IMR-90 (cell line): ENCODE measurements at regions not wholly inside any gene's neighbourhood (a gene's known extent, or its start where the extent isn't known, plus 50 kb on each side); places are given as distances from the start of the nearest gene placed in this dataset.

Experiments
- CHD1 ChIP-seq: IDR thresholded peaks from 2 replicates; pipeline ENCODE4 v1.6.1; 2012; ENCODE audit warnings: low read depth, low read length, improper control_type of control experiment
- CTCF ChIP-seq: conservative IDR thresholded peaks from 2 replicates; pipeline ENCODE4 v1.5.1; 2012; ENCODE audit warnings: mild to moderate bottlenecking, low read depth, low read length, improper control_type of control experiment
- MAFK ChIP-seq: IDR thresholded peaks from 2 replicates; pipeline ENCODE4 v1.6.1; 2012; ENCODE audit warnings: low read depth, low read length, improper control_type of control experiment
- MAZ ChIP-seq: IDR thresholded peaks from 2 replicates; pipeline ENCODE4 v1.6.1; 2012; ENCODE audit warnings: low read depth, mild to moderate bottlenecking, low read length, improper control_type of control experiment, moderate library complexity, borderline replicate concordance
- MXI1 ChIP-seq: IDR thresholded peaks from 2 replicates; pipeline ENCODE4 v1.6.1; 2012; ENCODE audit warnings: low read depth, mild to moderate bottlenecking, low read length, moderate library complexity, borderline replicate concordance
- NFE2L2 ChIP-seq: fragments of 150-350 bp; IDR thresholded peaks from 2 replicates; pipeline ENCODE4 v1.6.1; 2016; ENCODE audit warnings: low read depth, mild to moderate bottlenecking, low read length
- POLR2A ChIP-seq: IDR thresholded peaks from 2 replicates; pipeline ENCODE4 v1.6.1; 2012; ENCODE audit warnings: mild to moderate bottlenecking, low read depth, low read length
- RAD21 ChIP-seq: IDR thresholded peaks from 2 replicates; pipeline ENCODE4 v1.6.1; 2012; ENCODE audit warnings: low read length, improper control_type of control experiment
- USF2 ChIP-seq: fragments of 150-350 bp; IDR thresholded peaks from 2 replicates; pipeline ENCODE4 v1.6.1; 2017; ENCODE audit warnings: mild to moderate bottlenecking, antibody characterized with exemption, low read length, low read depth

- TF ChIP-seq CTCF: no peak
- no peak for TF ChIP-seq POLR2A
- no peak for TF ChIP-seq USF2
- TF ChIP-seq MAFK: no peak
- no peak for TF ChIP-seq MXI1
- TF ChIP-seq NFE2L2: no peak
- no peak for TF ChIP-seq MAZ
- no peak for TF ChIP-seq CHD1
- TF ChIP-seq RAD21: no peak
These were observed 1313.0 kb upstream of the GBE1 start for GRCh38 chr3:83074485-83074884.
